ENCODE measurements at regions not wholly inside any gene's neighbourhood (a gene's known extent, or its start where the extent isn't known, plus 50 kb on each side); places are given as distances from the start of the nearest gene placed in this dataset.

GRCh38 chr2:193377789-193378188 lies 1183.1 kb upstream of the TMEFF2 start:
- TF ChIP-seq CTCF (IDR thresholded peaks at IDR 0.05 in 8 of 11, conservative IDR thresholded peaks at IDR 0.05 in 3 of 11): no peak
- no peak for TF ChIP-seq POLR2AphosphoS5 (IDR thresholded peaks at IDR 0.05)
- TF ChIP-seq POLR2A (IDR thresholded peaks at IDR 0.05): no peak

Data from spleen (tissue), 7 donors.